NT2/D1 (cell line): ENCODE measurements at regions not wholly inside any gene's neighbourhood (a gene's known extent, or its start where the extent isn't known, plus 50 kb on each side); places are given as distances from the start of the nearest gene placed in this dataset.

Source experiments
- SUZ12 ChIP-seq: IDR thresholded peaks from 2 replicates; pipeline ENCODE4 v1.6.1; 2011; ENCODE audit not compliant: insufficient read length, insufficient read depth; ENCODE audit errors: extremely low read depth
- YY1 ChIP-seq: IDR thresholded peaks from 2 replicates; pipeline ENCODE4 v1.6.1; 2011; ENCODE audit not compliant: insufficient read length, insufficient read depth
- ZNF274 ChIP-seq: IDR thresholded peaks from 2 replicates; pipeline ENCODE4 v1.6.1; 2011; ENCODE audit warnings: mild to moderate bottlenecking, low read depth, low read length

- TF ChIP-seq ZNF274 (no peak), SUZ12 (no peak), YY1 (no peak)
Measured at GRCh38 chr5:176167800-176168199, 70.4 kb upstream of the SIMC1 start.
